ENCODE measurements at regions not wholly inside any gene's neighbourhood (a gene's known extent, or its start where the extent isn't known, plus 50 kb on each side); places are given as distances from the start of the nearest gene placed in this dataset.

GRCh38 chr3:160157321-160157720 lies 67.9 kb upstream of the C3orf80 start:
- no peak for TF ChIP-seq CTCF (IDR thresholded peaks at IDR 0.05; ENCODE audit: low read depth, low read length)
- H3K4me3 ChIP-seq (replicated peaks in 1 of 2; ENCODE audit: low read depth in 2 of 2, low read length in 2 of 2), result no peak overlapping the region
- DNase-seq (ENCODE audit: low read depth in 2 of 2), result no peak

- no peak overlapping the region for H3K4me3 ChIP-seq (replicated peaks in 1 of 2; ENCODE audit: low read depth in 2 of 2, low read length in 2 of 2)
- no peak for TF ChIP-seq CTCF (IDR thresholded peaks at IDR 0.05; ENCODE audit: low read depth, low read length)
- DNase-seq (ENCODE audit: low read depth in 2 of 2), result no peak
These were observed 65.9 kb upstream of the C3orf80 start for GRCh38 chr3:160159341-160159740.

GRCh38 chr3:160159806-160160205 lies 65.4 kb upstream of the C3orf80 start:
- no peak overlapping the region for H3K4me3 ChIP-seq (replicated peaks in 1 of 2; ENCODE audit: low read depth in 2 of 2, low read length in 2 of 2)
- TF ChIP-seq CTCF (IDR thresholded peaks at IDR 0.05; ENCODE audit: low read depth, low read length), result no peak
- DNase-seq (ENCODE audit: low read depth in 2 of 2), result no peak

GRCh38 chr3:160161921-160162320 lies 63.3 kb upstream of the C3orf80 start:
- no peak for TF ChIP-seq CTCF (IDR thresholded peaks at IDR 0.05; ENCODE audit: low read depth, low read length)
- no peak overlapping the region for H3K4me3 ChIP-seq (replicated peaks in 1 of 2; ENCODE audit: low read depth in 2 of 2, low read length in 2 of 2)
- no peak for DNase-seq (ENCODE audit: low read depth in 2 of 2)

- no peak for DNase-seq (ENCODE audit: low read depth in 2 of 2)
- TF ChIP-seq CTCF (IDR thresholded peaks at IDR 0.05; ENCODE audit: low read depth, low read length), result no peak
- H3K4me3 ChIP-seq (replicated peaks in 1 of 2; ENCODE audit: low read depth in 2 of 2, low read length in 2 of 2), result no peak overlapping the region
These were observed 62.8 kb upstream of the C3orf80 start for GRCh38 chr3:160162440-160162839.

- peak; percentile 65 to 67 for DNase-seq (ENCODE audit: low read depth in 2 of 2)
- no peak overlapping the region for H3K4me3 ChIP-seq (replicated peaks in 1 of 2; ENCODE audit: low read depth in 2 of 2, low read length in 2 of 2)
- peak; percentile 43 for TF ChIP-seq CTCF (IDR thresholded peaks at IDR 0.05; ENCODE audit: low read depth, low read length)
These were observed 61.9 kb upstream of the C3orf80 start for GRCh38 chr3:160163229-160163878.

GRCh38 chr3:160168246-160168645 lies 57.0 kb upstream of the C3orf80 start:
- no peak overlapping the region for H3K4me3 ChIP-seq (replicated peaks in 1 of 2; ENCODE audit: low read depth in 2 of 2, low read length in 2 of 2)
- no peak for DNase-seq (ENCODE audit: low read depth in 2 of 2)
- TF ChIP-seq CTCF (IDR thresholded peaks at IDR 0.05; ENCODE audit: low read depth, low read length), result no peak

Data from cardiac fibroblast (primary cell).